ENCODE measurements at regions not wholly inside any gene's neighbourhood (a gene's known extent, or its start where the extent isn't known, plus 50 kb on each side); places are given as distances from the start of the nearest gene placed in this dataset.

DNA sequence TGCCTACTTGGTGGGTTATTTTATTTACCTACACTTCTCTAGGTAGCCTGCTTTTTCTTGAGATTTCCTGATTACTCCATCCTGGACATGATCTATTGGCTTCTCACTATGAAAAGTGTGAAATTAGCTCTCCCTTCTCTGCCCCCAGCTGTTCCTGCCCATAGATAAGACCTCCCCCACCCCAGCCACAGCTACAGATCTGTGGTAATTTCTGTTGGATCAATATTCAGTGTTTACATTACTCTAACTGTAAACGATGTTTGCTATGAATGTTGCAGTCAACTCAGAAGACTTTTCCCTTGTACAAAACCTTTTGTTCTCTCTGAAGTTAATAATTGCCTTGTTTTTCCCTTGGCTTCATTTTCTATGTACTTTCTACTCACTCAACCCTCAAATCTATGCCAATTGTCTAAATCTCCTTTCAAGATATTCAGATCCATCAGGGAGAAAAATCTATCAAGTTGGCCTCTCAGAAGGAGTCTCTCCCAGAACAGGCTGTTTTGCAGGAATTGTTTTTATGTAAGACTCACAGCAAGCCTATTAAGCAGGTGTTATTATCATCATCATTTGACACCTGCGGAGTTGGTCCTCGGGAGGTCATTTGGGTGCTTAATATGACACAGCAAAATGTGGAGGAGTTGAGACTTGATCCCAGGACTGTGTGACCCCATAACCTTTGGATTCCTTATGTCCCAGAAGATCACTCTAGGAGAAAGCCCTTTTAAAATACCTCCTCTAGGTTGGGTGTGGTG, 227.4 kb downstream of the SUDS3 start:
- no peaks in the 10 kb centered on the region for H3K27me3 ChIP-seq (replicated peaks; ENCODE audit: insufficient read depth, low read length)
- H3K4me3 ChIP-seq (ENCODE audit: low read length): no peak overlapping the region
- H3K79me2 ChIP-seq (ENCODE audit: low read length): no peaks in the 10 kb centered on the region
- H3K9me3 ChIP-seq (replicated peaks; ENCODE audit: insufficient read depth, low read length): no peaks in the 10 kb centered on the region
- H4K20me1 ChIP-seq (ENCODE audit: insufficient read depth, low read length): no peaks in the 10 kb centered on the region
- no peak for DNase-seq
- H3K27ac ChIP-seq (ENCODE audit: low read length): no peak overlapping the region
- H3K36me3 ChIP-seq (replicated peaks; ENCODE audit: insufficient read depth, low read length): no peaks in the 10 kb centered on the region
- TF ChIP-seq EZH2phosphoT487 (IDR thresholded peaks at IDR 0.05; ENCODE audit: low read length): no peak
- TF ChIP-seq EZH2 (optimal IDR thresholded peaks at IDR 0.05; ENCODE audit: low read depth, low read length): no peak
- TF ChIP-seq, protein P1, sequence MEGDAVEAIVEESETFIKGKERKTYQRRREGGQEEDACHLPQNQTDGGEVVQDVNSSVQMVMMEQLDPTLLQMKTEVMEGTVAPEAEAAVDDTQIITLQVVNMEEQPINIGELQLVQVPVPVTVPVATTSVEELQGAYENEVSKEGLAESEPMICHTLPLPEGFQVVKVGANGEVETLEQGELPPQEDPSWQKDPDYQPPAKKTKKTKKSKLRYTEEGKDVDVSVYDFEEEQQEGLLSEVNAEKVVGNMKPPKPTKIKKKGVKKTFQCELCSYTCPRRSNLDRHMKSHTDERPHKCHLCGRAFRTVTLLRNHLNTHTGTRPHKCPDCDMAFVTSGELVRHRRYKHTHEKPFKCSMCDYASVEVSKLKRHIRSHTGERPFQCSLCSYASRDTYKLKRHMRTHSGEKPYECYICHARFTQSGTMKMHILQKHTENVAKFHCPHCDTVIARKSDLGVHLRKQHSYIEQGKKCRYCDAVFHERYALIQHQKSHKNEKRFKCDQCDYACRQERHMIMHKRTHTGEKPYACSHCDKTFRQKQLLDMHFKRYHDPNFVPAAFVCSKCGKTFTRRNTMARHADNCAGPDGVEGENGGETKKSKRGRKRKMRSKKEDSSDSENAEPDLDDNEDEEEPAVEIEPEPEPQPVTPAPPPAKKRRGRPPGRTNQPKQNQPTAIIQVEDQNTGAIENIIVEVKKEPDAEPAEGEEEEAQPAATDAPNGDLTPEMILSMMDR (IDR thresholded peaks at IDR 0.05; ENCODE audit: low read length): no peak
- no peaks in the 10 kb centered on the region for H3F3A ChIP-seq (ENCODE audit: insufficient read depth, low read length)
- H2AFZ ChIP-seq (ENCODE audit: low read length): no peak overlapping the region
- H3K9me2 ChIP-seq (replicated peaks; ENCODE audit: insufficient read depth, low read length): no peaks in the 10 kb centered on the region
- H3K4me1 ChIP-seq (ENCODE audit: low read length): no peaks in the 10 kb centered on the region
- no peak overlapping the region for H3K9ac ChIP-seq (ENCODE audit: low read length)
- no peak overlapping the region for H3K4me2 ChIP-seq (ENCODE audit: low read depth, low read length)

DNA sequence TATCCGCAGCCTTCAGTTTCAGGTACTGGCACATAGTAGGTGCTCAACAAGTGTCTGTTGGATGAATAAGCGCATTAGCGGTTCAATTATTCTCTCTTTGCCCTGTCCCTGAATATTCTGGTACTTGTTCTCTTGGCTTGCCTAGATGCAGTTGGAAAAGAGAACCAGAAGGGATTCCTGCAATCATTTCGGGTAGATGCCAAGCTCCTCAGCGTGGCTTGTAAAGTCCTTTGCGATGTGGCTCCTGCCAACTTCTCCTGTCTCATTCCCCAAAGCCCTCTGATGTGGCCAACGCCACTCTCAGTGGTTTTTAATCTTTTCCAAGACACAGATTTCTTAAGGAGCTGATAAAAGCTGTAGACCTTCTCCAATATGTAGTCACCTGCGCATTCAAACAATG, 230.3 kb downstream of the SUDS3 start:
- H3K27me3 ChIP-seq (replicated peaks; ENCODE audit: insufficient read depth, low read length): no peaks in the 10 kb centered on the region
- H4K20me1 ChIP-seq (ENCODE audit: insufficient read depth, low read length): no peaks in the 10 kb centered on the region
- no peaks in the 10 kb centered on the region for H3K79me2 ChIP-seq (ENCODE audit: low read length)
- no peaks in the 10 kb centered on the region for H3K9me2 ChIP-seq (replicated peaks; ENCODE audit: insufficient read depth, low read length)
- no peak overlapping the region for H2AFZ ChIP-seq (ENCODE audit: low read length)
- TF ChIP-seq, protein P1 (IDR thresholded peaks at IDR 0.05; ENCODE audit: low read length): no peak
- TF ChIP-seq EZH2 (optimal IDR thresholded peaks at IDR 0.05; ENCODE audit: low read depth, low read length) (no peak), EZH2phosphoT487 (IDR thresholded peaks at IDR 0.05; ENCODE audit: low read length) (no peak)
- no peaks in the 10 kb centered on the region for H3F3A ChIP-seq (ENCODE audit: insufficient read depth, low read length)
- no peak overlapping the region for H3K4me2 ChIP-seq (ENCODE audit: low read depth, low read length)
- no peaks in the 10 kb centered on the region for H3K4me1 ChIP-seq (ENCODE audit: low read length)
- H3K9ac ChIP-seq (ENCODE audit: low read length): no peak overlapping the region
- no peak overlapping the region for H3K4me3 ChIP-seq (ENCODE audit: low read length)
- no peaks in the 10 kb centered on the region for H3K36me3 ChIP-seq (replicated peaks; ENCODE audit: insufficient read depth, low read length)
- no peak overlapping the region for H3K27ac ChIP-seq (ENCODE audit: low read length)
- DNase-seq: no peak
- no peaks in the 10 kb centered on the region for H3K9me3 ChIP-seq (replicated peaks; ENCODE audit: insufficient read depth, low read length)

DNA sequence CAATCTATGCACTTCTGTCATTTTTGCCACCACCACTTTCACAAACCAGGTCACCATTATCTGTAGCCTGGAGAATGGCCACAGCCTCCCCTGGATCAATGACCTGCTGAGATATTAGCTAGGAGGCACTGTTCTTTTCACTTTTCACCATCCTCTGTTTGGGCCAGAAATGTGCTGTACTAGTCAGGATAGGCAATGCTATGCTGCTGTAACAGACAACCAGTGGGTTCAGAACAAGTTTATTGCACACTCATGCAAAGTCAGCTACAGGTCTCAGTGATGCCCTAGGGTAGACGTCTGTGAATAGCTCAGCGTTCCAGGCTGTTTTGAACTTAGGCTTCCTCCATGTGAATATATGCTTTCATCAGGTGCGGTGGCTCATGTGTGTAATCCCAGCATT, 231.5 kb downstream of the SUDS3 start:
- H3K27ac ChIP-seq (ENCODE audit: low read length): no peak overlapping the region
- H3K4me3 ChIP-seq (ENCODE audit: low read length): no peak overlapping the region
- H3K9me3 ChIP-seq (replicated peaks; ENCODE audit: insufficient read depth, low read length): no peaks in the 10 kb centered on the region
- no peaks in the 10 kb centered on the region for H3K9me2 ChIP-seq (replicated peaks; ENCODE audit: insufficient read depth, low read length)
- TF ChIP-seq, protein P1 (IDR thresholded peaks at IDR 0.05; ENCODE audit: low read length): no peak
- TF ChIP-seq EZH2 (optimal IDR thresholded peaks at IDR 0.05; ENCODE audit: low read depth, low read length) (no peak), EZH2phosphoT487 (IDR thresholded peaks at IDR 0.05; ENCODE audit: low read length) (no peak)
- H3K9ac ChIP-seq (ENCODE audit: low read length): no peak overlapping the region
- DNase-seq: no peak
- H3K36me3 ChIP-seq (replicated peaks; ENCODE audit: insufficient read depth, low read length): no peaks in the 10 kb centered on the region
- H3K4me2 ChIP-seq (ENCODE audit: low read depth, low read length): no peak overlapping the region
- H3K4me1 ChIP-seq (ENCODE audit: low read length): no peaks in the 10 kb centered on the region
- H3F3A ChIP-seq (ENCODE audit: insufficient read depth, low read length): no peaks in the 10 kb centered on the region
- H3K27me3 ChIP-seq (replicated peaks; ENCODE audit: insufficient read depth, low read length): no peaks in the 10 kb centered on the region
- H3K79me2 ChIP-seq (ENCODE audit: low read length): no peaks in the 10 kb centered on the region
- H4K20me1 ChIP-seq (ENCODE audit: insufficient read depth, low read length): no peaks in the 10 kb centered on the region
- H2AFZ ChIP-seq (ENCODE audit: low read length): no peak overlapping the region
